ENCODE measurements at regions not wholly inside any gene's neighbourhood (a gene's known extent, or its start where the extent isn't known, plus 50 kb on each side); places are given as distances from the start of the nearest gene placed in this dataset.

DNA sequence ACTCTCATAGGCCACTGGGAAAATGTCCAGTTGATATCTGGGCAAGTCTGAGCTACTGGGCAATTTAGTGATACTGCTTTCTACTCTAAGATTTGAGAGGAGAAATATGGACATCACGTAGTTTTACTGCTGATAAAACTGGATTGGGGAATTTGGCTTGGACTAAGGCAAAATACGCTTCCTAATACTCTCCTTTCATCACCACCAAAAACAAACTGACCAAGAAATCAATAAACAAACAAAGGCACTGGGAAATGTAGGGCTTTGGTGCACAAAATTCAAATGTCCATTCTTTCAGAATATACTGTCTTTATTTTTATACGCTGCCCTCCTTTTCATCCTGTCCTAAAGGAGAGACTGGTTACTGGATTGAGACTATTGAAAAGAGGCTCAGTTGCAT is 145.1 kb upstream of the SP8 start:
- in situ Hi-C loops (cut with HindIII; ENCODE audit: low sequenced_read_pairs) = no loop called here
- no peak for DNase-seq (ENCODE audit: low spot score)

DNA sequence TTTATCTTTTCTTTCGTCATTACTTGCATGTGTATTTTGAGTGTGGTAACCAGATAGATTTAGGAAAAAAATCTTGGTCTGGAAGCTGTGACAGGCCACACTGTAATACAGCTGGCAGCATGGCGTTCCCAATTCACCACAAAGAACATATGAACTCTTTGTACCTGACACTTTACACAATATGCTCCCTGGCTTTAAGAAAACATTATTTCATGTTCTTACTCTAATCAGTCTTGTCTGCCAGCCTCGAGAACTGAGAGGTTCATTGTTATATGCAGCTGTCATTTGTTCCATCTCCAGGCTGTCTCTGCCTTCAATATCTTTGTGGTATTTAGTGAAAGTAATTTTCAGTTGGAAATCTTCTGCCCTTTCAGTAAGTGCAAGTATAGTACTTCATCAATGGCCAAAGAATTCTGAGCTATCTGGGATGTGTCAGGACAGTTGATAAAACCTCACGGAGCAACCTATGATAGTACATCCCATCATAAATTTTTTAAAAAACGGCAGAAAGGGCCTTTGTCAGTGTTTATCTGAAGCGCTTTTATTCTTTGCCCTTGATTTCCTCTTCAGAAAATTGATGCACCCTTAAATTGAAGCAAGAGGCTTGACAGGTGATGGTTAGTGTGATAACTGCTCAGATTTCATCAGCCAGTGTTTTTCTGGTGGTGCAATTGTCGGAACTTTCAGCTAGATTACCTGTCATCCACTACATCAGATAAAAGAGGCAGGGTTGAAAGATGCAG is 146.3 kb upstream of the SP8 start:
- in situ Hi-C loops (cut with HindIII; ENCODE audit: low sequenced_read_pairs) = no loop called here
- no peak for DNase-seq (ENCODE audit: low spot score)

DNA sequence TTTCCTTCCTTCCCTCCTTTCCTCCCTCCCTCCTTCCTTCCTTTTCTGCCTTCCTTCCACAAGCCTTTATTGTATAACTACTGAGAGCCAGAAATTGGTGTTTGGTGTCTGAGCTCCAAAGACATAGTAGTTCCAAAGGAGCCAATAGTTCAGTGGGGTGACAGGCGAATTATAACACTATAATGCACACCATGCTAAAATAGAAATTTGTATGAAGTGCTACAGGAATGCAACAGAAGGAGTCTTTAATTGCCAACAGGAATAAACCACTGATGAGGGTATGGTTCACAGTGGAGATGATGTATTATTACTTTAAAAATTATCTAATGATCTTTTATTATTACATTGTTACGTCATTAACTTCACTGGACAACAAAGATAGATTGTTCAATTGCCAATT is 158.8 kb upstream of the SP8 start:
- in situ Hi-C loops (cut with HindIII; ENCODE audit: low sequenced_read_pairs) = no loop called here
- DNase-seq (ENCODE audit: low spot score) = no peak

DNA sequence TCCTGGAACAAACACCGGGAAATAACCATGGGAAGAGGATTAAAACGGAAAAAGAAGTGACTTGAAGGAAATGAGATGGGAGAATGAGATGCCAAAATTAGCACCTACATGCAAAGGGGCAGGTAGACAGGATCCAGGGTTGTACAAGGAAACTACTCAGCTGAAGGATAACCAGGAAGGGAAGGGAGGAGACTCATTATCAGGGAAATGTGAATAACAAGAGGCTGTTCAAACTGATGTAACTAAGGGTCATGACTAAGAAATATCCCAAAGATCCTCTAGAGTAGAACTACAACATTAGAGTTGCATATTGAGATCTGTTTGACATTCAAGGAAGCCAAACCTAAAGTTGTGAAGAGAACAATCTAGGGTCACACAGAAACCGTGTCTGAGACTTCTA is 166.2 kb upstream of the SP8 start:
- DNase-seq (ENCODE audit: low spot score) = no peak
- in situ Hi-C loops (cut with HindIII; ENCODE audit: low sequenced_read_pairs) = no loop called here

DNA sequence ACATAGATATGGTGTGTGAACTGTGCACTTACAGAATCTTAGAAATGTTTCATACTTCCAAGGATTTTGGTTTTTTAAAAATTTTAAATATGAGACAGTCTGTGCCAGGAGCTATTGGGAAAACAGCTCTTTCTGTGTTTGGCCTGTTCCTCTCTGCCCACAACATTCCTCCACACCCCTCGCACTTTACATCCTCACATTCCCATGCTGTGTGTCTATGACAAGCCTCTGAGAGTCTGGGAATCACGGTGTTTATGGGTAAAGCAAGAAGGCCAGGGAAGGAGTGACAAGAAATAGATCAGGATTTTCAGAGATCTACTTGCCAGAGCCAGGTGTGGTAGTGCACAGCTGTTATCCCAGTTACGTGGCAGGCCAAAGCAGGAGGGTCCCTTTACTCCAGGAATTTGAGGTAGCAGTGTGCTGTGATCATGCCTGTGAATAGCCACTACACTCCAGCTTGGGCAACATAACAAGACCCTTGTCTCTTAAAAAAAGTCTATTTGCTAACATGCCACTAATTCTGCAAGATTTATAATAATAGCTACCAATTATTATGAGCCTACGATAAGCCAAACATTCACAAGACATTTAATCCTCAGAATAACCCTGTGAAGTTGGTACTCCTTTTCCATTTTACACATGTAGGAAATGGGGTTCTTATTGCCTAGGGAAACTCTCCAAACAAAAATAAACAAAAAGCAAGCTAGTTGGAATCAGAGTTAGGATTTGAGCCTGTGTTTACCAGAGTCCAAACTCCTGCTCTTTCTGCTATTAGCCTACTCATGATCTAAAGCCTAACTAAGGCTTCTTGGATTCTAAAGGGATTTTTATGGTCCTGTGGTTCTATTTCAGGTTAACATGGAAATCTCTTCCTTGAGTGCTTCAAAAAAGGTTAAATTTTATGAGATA is 168.3 kb upstream of the SP8 start:
- no peak for DNase-seq (ENCODE audit: low spot score)
- in situ Hi-C loops (cut with HindIII; ENCODE audit: low sequenced_read_pairs) = no loop called here

DNA sequence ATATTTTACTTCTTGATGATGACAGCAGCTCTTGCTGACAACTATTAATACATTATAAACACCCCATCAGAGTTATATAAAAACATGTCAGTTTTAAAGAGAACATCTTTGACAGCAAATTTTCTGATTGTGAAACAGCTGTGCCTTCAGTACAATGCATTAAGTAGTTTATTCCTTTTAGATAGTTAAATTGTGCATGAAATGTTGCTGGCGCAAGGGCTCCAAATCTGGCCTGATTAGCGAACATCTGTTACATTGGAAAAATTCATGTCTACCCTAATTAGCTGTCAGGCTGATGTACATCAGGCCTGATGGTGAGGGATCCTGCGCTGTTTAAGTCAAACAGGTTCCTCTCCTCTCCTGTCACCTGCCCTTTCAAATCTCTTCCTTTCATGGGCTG is 171.9 kb upstream of the SP8 start:
- no peak for DNase-seq (ENCODE audit: low spot score)
- in situ Hi-C loops (cut with HindIII; ENCODE audit: low sequenced_read_pairs) = no loop called here

DNA sequence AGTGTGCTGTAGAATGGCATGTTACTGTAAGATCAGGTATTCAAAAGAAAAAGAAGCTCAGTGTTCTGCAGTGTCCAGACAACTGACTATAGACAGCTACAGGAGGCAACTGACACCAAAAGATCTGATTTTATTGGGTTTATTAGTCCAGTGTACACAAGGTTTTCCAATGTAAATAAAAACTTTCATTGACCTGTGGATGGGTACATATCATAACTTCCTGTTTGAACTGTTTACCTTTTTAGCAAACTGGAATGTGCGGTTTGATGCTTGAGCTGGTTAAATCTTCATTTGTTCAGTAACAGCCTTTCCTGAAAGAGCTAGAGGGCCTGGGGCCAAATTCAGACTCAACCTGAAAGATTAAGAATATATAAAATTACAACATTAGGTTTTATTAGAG is 172.6 kb upstream of the SP8 start:
- no peak for DNase-seq (ENCODE audit: low spot score)
- in situ Hi-C loops (cut with HindIII; ENCODE audit: low sequenced_read_pairs) = no loop called here

DNA sequence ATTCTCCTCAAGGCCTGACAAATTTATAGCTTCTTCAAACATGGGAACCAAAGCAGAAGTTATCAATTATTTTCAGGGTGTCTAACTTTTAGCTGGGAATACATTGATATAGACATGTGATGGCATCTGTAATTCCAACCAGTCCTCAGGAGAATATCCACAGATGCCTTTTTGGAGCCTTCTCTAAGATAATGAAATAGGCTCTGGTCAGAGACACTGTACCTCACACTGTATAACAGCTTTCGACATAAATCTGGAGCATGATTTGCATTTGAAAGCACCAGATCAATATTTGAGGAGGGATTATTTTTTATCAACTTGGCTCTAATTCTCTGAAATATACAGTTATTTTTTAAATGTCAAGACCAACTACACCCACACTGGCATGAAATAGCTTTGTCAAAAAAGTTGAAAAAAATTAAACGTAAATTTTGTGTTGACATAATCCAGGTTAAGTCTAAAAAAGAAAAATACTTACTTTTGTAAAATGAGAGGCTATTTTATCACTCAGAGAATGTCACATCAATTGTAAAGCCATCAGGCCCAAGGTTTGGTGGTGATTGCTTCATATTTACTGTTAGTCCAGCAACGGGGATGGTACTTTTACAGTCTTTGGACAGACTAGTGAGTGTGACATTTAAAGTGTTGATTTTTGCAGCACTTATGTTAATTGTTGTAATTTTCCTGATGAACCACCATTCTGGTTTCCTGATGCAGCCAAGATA is 177.0 kb upstream of the SP8 start:
- in situ Hi-C loops (cut with HindIII; ENCODE audit: low sequenced_read_pairs) = no loop called here
- no peak for DNase-seq (ENCODE audit: low spot score)

DNA sequence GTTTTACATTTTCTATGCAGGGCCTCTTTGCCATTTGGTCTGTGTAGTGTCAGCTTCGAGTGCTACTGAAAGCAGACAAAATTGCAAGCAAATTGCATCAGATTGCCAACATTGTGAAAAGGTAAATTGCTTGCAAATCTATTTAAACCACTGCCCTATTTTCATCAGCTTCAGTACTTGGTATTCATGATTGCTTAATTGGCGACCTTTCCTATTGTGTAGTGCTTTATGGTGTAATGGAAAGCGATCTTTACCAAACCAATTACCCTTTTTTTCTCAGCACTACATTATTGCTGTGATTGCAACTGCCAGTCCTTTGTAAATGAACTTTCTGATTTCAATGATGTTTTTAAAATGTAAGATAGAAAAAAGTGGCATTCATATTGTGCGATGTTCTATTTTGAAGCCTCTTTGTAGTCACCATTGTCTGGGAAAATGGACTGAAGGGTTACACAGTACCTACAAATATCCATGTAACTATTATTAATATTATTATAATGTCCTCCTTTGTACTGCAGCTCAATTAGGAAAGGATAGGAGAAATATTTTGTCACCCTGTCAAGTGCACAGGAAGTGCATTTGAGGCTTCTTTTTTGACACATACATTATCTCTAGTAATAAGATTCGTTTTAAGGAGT is 177.7 kb upstream of the SP8 start:
- no peak for DNase-seq (ENCODE audit: low spot score)
- in situ Hi-C loops (cut with HindIII; ENCODE audit: low sequenced_read_pairs) = no loop called here

DNA sequence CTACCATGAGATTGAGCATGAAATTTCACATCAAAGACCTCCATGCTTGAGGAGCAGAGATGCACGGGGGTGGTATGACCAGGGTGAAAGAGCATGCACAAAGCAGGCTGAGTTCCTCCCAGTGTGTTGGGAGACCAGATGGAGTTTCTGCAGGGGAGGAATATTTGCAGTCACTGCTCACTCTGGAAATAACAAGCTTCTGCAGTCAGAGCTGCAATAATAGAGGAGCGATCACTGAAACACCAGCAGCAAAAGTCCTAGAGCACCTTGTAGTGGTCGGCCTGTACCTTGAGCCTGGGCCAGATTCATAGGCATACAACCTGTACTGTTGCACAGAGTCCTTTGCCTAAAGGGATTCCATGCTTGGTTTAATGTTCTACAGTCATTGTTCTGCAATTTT is 184.5 kb upstream of the SP8 start:
- DNase-seq (ENCODE audit: low spot score) = no peak
- in situ Hi-C loops (cut with HindIII; ENCODE audit: low sequenced_read_pairs) = no loop called here

DNA sequence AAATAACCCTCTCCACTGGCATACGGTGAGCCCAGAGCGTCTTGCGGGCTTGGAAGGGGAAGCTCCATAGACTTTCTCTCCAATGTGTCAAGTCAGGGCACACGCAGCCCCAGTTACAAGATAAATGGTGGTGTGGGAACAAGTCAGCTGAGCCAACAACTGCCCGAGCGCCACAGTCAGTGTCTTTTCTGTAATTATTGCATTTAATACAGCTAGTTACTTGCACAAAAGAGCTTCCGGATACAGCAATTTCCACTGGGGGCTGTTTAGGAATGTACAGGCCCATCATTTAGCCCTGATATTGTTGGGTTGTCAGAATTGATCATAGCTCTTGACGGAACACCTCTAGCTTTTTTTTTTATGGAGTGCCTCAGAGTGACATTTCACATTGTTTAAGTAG is 193.5 kb upstream of the SP8 start:
- no peak for DNase-seq (ENCODE audit: low spot score)
- in situ Hi-C loops (cut with HindIII; ENCODE audit: low sequenced_read_pairs) = no loop called here

DNA sequence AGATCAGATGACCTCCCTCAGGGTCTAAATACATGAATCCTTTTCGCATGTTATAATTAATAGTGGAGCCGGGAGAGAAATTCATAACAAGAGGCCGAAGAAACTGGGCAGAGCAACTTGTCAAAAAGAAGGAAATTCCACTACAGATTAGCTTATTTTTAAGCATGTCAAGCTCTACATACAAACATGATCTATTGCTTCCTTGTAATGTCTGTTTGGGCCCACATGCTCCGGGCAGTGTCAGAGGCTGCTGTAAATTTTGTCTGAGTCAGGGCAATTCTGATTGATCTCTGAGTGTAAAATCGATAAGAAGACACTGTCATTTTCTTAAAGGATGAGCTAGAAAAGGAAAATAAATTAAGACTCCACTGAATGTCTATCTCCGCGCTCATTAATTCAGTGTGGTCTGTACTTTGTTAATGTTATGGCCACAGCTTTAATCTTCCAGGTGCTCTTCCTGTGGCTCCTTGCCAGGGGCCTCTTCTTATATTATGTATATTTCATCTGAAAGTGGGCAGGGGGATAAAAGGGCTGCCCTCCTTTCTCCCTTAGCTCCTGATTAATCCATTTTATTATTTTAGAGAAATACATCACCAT is 194.1 kb upstream of the SP8 start:
- in situ Hi-C loops (cut with HindIII; ENCODE audit: low sequenced_read_pairs) = no loop called here
- DNase-seq (ENCODE audit: low spot score) = no peak

DNA sequence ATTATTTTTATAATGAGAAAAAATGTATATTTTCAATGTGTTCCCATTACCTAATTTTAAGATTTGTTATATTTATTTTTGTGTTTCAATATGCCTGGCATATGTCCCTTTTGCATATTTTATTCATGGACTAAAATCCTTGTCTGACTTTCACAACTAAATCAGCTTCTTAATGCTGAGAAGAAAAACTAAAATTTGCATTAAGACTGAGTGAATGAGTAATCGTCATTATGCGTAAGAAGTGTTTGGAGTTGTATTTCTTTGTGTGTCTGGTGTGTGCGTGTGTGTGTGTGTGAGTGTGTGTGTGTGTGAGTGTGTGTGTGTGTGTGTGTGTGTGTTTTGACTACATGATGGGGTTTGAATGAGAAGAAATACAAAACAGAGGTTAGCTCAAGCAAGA is 201.7 kb upstream of the SP8 start:
- DNase-seq (ENCODE audit: low spot score) = no peak
- in situ Hi-C loops (cut with HindIII; ENCODE audit: low sequenced_read_pairs) = no loop called here

DNA sequence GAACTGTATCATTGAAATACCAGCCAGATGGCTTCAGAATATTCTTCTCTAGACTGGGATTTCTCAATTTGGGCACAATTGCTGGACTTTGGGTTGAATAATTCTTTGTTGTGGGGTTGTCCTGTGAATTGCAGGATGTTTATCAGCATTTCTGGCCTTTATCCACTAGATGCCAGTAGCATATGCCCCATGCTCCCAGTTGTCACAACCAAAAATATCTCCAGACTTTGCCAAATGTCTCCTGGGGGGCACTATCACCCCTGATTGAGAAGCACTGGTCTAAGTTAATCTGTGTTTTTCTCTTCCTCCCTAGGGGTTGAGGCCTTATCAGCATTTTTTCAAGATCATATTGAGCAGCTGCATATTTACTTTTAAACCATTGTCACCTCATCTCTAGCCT is 204.9 kb upstream of the SP8 start:
- in situ Hi-C loops (cut with HindIII; ENCODE audit: low sequenced_read_pairs) = no loop called here
- DNase-seq (ENCODE audit: low spot score) = no peak

DNA sequence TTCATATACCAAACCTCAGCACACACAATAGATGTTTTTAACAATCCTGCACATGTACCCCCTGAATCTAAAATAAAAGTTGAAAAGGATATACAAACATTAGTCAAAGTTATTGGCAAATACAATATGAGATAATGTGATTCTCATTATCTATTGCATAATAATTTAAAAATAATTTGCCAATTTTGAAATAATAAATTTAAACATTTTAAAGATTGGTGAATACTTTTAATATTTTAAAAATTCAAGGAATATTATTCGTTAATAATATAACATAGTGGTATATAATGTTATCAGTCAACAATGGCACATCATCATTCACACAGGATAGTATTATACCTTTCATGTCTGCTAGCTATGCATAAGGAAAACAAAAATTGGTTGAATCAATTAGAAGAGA is 207.0 kb upstream of the SP8 start:
- DNase-seq (ENCODE audit: low spot score) = no peak
- in situ Hi-C loops (cut with HindIII; ENCODE audit: low sequenced_read_pairs) = no loop called here

DNA sequence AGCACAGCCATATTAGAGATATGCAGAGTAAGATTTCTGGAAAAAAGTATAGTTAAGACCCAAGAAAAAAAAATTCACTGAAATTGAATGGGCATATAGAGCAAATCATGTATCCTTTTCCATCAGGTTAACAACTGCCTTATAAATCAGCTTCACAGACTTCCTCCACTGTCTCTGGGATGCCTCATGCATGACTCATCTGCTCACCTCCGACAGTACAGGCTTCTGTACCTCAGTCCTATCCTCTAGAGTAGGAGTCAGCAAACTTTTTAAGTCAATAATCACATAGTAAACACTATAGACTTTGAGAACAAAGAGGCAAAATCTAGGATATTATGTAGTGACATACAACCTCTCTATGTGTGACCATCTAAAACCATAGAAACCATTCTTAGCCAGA is 211.6 kb upstream of the SP8 start:
- in situ Hi-C loops (cut with HindIII; ENCODE audit: low sequenced_read_pairs) = no loop called here

DNA sequence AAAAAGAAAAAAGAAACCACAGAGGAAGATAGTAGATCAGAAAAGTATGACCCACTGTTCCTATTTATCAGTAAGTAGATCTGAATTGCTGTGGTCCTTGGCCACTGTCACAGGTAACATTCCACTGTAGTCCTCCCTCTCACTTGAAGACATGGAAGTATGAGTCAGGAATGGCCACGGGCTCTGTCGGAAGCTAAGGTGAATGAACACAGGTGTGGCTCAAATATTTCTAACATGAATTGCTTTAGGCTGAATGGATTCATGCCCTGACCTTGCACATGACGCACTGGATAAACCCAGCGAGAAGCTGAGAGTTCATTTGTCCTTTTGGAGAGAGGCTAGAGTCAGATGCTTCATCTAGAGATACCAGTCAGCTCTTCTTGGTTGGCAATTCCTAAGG is 224.5 kb upstream of the SP8 start:
- in situ Hi-C loops (cut with HindIII; ENCODE audit: low sequenced_read_pairs) = no loop called here

More for the DNA sequence above, 211.6 kb upstream of the SP8 start:
- no peak for DNase-seq (ENCODE audit: low spot score)

DNA sequence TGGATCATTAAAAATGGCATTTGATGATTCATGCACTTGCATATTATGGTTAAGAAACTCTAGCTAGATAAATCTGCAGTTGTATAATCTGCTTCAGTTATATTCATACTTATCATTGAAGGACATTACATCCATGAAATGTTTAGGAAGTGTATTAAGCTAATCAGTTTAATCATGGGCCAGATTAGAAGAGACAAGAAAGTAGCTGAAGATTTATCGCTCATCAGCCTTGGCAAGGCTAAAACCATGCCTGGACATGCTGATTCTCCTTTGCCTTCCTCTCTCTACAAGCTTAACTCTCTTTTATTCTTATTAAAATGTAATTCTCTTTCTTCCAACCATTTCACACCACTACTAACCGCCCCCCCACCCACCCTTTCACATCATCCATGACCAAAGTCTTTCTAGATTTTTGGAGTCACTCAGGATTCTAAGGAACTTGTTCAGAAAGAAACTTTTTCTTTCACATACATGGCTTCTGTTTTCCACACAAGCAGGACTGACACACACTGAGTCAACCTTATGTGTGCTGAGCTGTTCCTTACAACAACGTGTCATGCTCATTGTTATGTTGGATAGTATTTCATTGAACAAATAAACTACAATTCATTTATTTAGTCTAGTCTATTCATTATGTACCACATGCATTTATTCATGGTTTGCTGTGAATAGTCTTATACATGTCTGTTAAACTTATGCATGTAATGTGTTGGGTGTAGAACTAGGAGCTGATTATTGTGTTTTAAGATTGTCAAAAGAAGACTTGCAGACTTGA is 227.3 kb upstream of the SP8 start:
- DNase-seq (ENCODE audit: low spot score) = no peak
- in situ Hi-C loops (cut with HindIII; ENCODE audit: low sequenced_read_pairs) = no loop called here

More for the DNA sequence above, 224.5 kb upstream of the SP8 start:
- no peak for DNase-seq (ENCODE audit: low spot score)

DNA sequence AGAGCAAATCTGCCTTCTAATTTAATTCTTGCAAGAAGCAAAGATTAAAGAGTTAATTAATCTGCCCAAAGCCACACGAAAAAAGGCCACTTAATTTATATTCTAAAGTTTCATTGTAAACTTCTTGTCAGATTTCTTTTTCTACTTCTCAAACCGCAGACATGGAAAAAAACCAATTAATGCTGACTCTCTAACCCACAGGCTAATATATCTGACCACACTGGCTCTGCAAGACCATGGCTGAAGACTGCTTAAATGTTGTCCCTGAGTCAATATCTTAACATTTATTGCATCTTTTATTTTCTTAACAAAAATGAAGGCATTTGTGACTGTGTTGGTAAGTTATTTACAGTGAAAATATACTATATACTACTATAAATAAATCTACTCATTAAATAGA is 234.0 kb upstream of the SP8 start:
- in situ Hi-C loops (cut with HindIII; ENCODE audit: low sequenced_read_pairs) = no loop called here
- DNase-seq (ENCODE audit: low spot score) = no peak
